GM18517 (cell line): ENCODE measurements at regions not wholly inside any gene's neighbourhood (a gene's known extent, or its start where the extent isn't known, plus 50 kb on each side); places are given as distances from the start of the nearest gene placed in this dataset.

Source experiments
- ATAC-seq: cut with Tn5 transposase; IDR thresholded peaks from one replicate; pipeline ENCODE4 v1.9.1; 2021; ENCODE audit warnings: mild to moderate bottlenecking, moderate library complexity; ENCODE audit not compliant: unreplicated experiment

- ATAC-seq: no peak
These were observed 168.9 kb downstream of the ERCC6L2 start for GRCh38 chr9:96044401-96044800.

GRCh38 chr9:96040591-96041461 lies 165.3 kb downstream of the ERCC6L2 start:
- ATAC-seq: no peak

- ATAC-seq: no peak
These were observed 163.4 kb downstream of the ERCC6L2 start for GRCh38 chr9:96038914-96039313.

- ATAC-seq: no peak
These were observed 162.8 kb downstream of the ERCC6L2 start for GRCh38 chr9:96038271-96038670.

- no peak for ATAC-seq
These were observed 159.1 kb downstream of the ERCC6L2 start for GRCh38 chr9:96034553-96035122.

GRCh38 chr9:96033896-96034295 lies 158.4 kb downstream of the ERCC6L2 start:
- no peak for ATAC-seq

GRCh38 chr9:96031916-96032534 lies 156.5 kb downstream of the ERCC6L2 start:
- no peak for ATAC-seq

GRCh38 chr9:96031366-96031824 lies 155.9 kb downstream of the ERCC6L2 start:
- no peak for ATAC-seq

GRCh38 chr9:96029722-96030530 lies 154.4 kb downstream of the ERCC6L2 start:
- ATAC-seq: no peak

- ATAC-seq: no peak
These were observed 152.0 kb downstream of the ERCC6L2 start for GRCh38 chr9:96027251-96028131.

GRCh38 chr9:96026655-96027213 lies 151.2 kb downstream of the ERCC6L2 start:
- no peak for ATAC-seq

GRCh38 chr9:96025995-96026602 lies 150.6 kb downstream of the ERCC6L2 start:
- ATAC-seq: no peak

- ATAC-seq: no peak
These were observed 148.0 kb downstream of the ERCC6L2 start for GRCh38 chr9:96023486-96023885.

GRCh38 chr9:96022445-96023051 lies 147.1 kb downstream of the ERCC6L2 start:
- no peak for ATAC-seq

GRCh38 chr9:96021551-96022444 lies 146.3 kb downstream of the ERCC6L2 start:
- no peak for ATAC-seq

- ATAC-seq: no peak
These were observed 145.5 kb downstream of the ERCC6L2 start for GRCh38 chr9:96020792-96021550.

- no peak for ATAC-seq
These were observed 144.9 kb downstream of the ERCC6L2 start for GRCh38 chr9:96020300-96020791.
